ENCODE measurements at regions not wholly inside any gene's neighbourhood (a gene's known extent, or its start where the extent isn't known, plus 50 kb on each side); places are given as distances from the start of the nearest gene placed in this dataset.

DNA sequence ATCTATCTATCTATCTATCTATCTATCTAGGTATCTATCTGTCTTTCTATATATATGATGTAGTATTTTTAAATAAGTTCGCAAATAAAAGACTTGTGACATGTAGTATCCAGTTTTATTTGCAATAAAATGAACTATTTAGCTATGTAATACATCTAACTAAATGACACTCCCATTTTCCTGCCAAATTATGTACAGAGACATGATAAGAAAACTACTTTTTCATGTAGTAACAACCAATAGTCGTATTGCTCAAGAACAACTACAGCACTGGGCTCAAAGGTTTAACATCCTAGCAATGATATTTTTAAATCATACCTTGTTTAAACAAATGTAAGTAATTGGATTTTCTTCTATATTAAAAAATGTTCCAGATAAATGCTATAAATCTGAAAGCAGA is 55.5 kb upstream of the FLRT2 start:
- TF ChIP-seq CTCF (IDR thresholded peaks at IDR 0.05; ENCODE audit: low read length) (no peak), EZH2 (IDR thresholded peaks at IDR 0.05; ENCODE audit: borderline replicate concordance, low read length) (no peak)
